Body of pancreas (tissue), 4 donors: ENCODE measurements at regions not wholly inside any gene's neighbourhood (a gene's known extent, or its start where the extent isn't known, plus 50 kb on each side); places are given as distances from the start of the nearest gene placed in this dataset.

Experiments used
- ATAC-seq: fragments of 150-250 bp; one replicate; pipeline ENCODE4 v1.9.1; 2016
- DNase-seq, 4 donors: peaks; one replicate each; pipeline ENCODE4 v3.0.0-alpha.2; 2019
- H3K27ac ChIP-seq, 4 donors: fragments of 200-600 bp; sonication (generic); 1 replicate in 3 of 4; 2 replicates in 1 of 4; pipeline versions ENCODE4 v1.5.1 to v1.6.1; 2016 to 2019; ENCODE audit warnings: mild to moderate bottlenecking in 1 of 4, mixed read lengths in 1 of 4, moderate library complexity in 1 of 4
- H3K27me3 ChIP-seq, 2 donors: fragments of 200-600 bp; sonication (generic); one replicate each; pipeline ENCODE4 v1.6.0; 2016; ENCODE audit warnings: mild to moderate bottlenecking in 1 of 2
- H3K36me3 ChIP-seq, 2 donors: fragments of 200-600 bp; sonication (generic); replicated peaks in 1 of 2; 2 replicates each; pipeline ENCODE4 v1.5.1; 2016; ENCODE audit warnings: low read depth in 2 of 2; ENCODE audit not compliant: insufficient read depth in 1 of 2
- H3K4me1 ChIP-seq: fragments of 200-600 bp; sonication (generic); one replicate; pipeline ENCODE4 v1.6.0; 2016
- H3K4me3 ChIP-seq, 2 donors: fragments of 200-600 bp; sonication (generic); 1 replicate in 1 of 2; 2 replicates in 1 of 2; pipeline ENCODE4 v1.5.1; 2016 to 2019
- H3K9me3 ChIP-seq, 3 donors: fragments of 200-600 bp; sonication (generic); 1 replicate in 2 of 3; 2 replicates in 1 of 3; pipeline ENCODE4 v1.5.1; 2016
- POLR2A ChIP-seq, 3 donors: fragments of 450-650 bp; IDR thresholded peaks; one replicate each; pipeline ENCODE4 v1.6.1; 2016; ENCODE audit warnings: antibody characterized with exemption in 3 of 3, mild to moderate bottlenecking in 2 of 3
- WGBS, 2 donors: methylation state at CpG; one replicate each; pipeline ENCODE4 v1.1.5; 2017; 5-methylcytosine and 5-hydroxymethylcytosine counted together
- intact Hi-C: fragments of 100-400 bp; cut with DNase I; formaldehyde crosslinking; loops from one replicate; pipeline ENCODE4 v1.15.1; 2023
- TF ChIP-seq, protein P1 (sequence below), 7 experiments: fragments of 450-650 bp in 4 of 7; fragments of 200-600 bp in 3 of 7; sonication (generic) in 3 of 7; IDR thresholded peaks; one replicate each; pipeline ENCODE4 v1.5.1; 2016 to 2019; ENCODE audit warnings: antibody characterized with exemption in 7 of 7

DNA sequence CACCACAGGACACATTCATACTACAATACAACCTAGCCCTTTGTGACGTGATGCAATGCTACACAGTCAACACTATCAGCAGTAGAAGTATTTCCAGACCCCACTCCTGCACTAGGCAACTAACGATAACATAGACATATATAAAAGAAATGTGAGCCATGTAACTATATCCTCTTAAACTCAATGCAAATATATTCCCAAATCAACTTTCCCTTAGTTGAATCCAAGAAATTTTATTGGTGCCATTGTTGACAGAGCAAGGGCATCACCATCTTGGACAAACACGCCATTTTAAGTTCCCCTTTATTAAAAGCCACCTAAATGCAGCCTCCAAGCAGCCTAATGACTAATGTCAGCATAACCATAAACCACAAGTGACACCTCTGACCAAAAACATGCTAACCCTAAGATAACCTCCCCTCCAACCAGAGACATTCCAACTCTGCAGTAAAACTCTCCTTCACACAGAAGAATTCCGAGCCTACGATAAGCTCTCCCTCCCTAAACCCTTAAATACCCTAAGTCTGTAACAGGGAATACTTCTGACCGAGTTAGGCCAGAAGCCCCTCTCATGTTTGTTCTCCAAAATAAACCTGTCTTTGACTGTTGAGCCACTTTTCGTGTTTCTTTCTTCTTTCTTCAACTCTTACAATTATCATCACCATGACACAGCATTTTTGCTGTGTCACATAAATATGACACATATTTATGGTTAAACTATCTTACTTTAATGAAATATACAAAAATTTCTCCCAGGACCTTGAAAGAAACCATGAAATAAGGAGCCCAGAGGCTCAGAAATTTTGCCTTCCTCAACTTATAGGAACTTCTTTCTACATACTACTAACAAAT is 1497.8 kb downstream of the EFNA5 start:
- Histone ChIP-seq H3K27me3 (no peaks in the 10 kb centered on the region), H3K4me3 (no peak overlapping the region), H3K27ac (no peak overlapping the region), H3K4me1 (no peaks in the 10 kb centered on the region), H3K9me3 (no peaks in the 10 kb centered on the region), H3K36me3 (no peaks in the 10 kb centered on the region)
- DNase-seq = no peak
- no peak for ATAC-seq
- no peak for TF ChIP-seq POLR2A (IDR thresholded peaks at IDR 0.05)
- TF ChIP-seq, protein P1, sequence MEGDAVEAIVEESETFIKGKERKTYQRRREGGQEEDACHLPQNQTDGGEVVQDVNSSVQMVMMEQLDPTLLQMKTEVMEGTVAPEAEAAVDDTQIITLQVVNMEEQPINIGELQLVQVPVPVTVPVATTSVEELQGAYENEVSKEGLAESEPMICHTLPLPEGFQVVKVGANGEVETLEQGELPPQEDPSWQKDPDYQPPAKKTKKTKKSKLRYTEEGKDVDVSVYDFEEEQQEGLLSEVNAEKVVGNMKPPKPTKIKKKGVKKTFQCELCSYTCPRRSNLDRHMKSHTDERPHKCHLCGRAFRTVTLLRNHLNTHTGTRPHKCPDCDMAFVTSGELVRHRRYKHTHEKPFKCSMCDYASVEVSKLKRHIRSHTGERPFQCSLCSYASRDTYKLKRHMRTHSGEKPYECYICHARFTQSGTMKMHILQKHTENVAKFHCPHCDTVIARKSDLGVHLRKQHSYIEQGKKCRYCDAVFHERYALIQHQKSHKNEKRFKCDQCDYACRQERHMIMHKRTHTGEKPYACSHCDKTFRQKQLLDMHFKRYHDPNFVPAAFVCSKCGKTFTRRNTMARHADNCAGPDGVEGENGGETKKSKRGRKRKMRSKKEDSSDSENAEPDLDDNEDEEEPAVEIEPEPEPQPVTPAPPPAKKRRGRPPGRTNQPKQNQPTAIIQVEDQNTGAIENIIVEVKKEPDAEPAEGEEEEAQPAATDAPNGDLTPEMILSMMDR (IDR thresholded peaks at IDR 0.05) = no peak
- intact Hi-C loops = no loop called here
- 58 to 71% methylated on average over 7 of the region's 7 CpGs for WGBS, 2 donors

DNA sequence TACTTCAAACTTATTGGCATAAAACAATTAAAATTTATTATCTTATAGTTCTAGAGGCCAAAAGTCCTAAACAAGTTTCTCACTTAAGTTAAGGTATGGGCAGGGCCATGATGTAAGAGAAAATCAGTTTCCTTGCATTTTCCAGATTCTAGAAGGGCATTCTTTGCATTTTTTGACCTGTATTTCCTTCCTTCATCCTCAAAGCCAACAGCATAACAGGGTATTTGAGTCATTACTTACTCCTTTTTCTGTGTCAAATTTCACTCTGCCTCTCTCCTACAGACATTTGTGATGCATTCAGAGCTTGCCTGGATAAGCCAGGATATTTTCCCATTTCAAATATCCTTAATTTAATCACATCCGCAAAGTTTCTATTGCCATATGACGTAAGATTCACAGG is 1499.0 kb downstream of the EFNA5 start:
- ATAC-seq (no peak), DNase-seq (no peak)
- Histone ChIP-seq H3K4me1 (no peaks in the 10 kb centered on the region), H3K27ac (no peak overlapping the region), H3K4me3 (no peak overlapping the region), H3K36me3 (no peaks in the 10 kb centered on the region), H3K27me3 (no peaks in the 10 kb centered on the region), H3K9me3 (no peaks in the 10 kb centered on the region)
- intact Hi-C loops = no loop called here
- WGBS, 2 donors = 80 to 93% methylated on average over 2 of the region's 2 CpGs
- TF ChIP-seq, protein P1 (IDR thresholded peaks at IDR 0.05) = no peak
- no peak for TF ChIP-seq POLR2A (IDR thresholded peaks at IDR 0.05)

DNA sequence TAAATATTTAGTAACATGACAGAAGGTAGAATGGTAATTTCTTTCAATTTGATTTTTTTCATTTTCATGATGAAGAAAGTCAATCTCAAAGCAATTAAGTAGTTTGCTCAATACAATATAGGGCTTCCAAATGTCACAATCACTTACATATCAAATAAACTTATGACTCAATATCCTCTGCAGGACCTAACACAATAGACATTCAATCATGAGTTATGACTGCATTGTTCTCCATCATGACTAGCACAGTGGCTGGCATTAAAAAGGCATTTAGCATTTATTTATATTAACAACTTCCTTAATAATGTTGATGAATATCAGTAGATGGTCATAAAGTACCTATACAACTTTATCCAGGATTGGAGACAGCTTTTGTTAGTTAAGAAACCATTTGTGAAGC is 1499.6 kb downstream of the EFNA5 start:
- Histone ChIP-seq H3K27me3 (no peaks in the 10 kb centered on the region), H3K36me3 (no peaks in the 10 kb centered on the region), H3K27ac (no peak overlapping the region), H3K4me3 (no peak overlapping the region), H3K9me3 (no peaks in the 10 kb centered on the region), H3K4me1 (no peaks in the 10 kb centered on the region)
- DNase-seq (no peak), ATAC-seq (no peak)
- TF ChIP-seq, protein P1 (IDR thresholded peaks at IDR 0.05) = no peak
- TF ChIP-seq POLR2A (IDR thresholded peaks at IDR 0.05) = no peak
- intact Hi-C loops = no loop called here

DNA sequence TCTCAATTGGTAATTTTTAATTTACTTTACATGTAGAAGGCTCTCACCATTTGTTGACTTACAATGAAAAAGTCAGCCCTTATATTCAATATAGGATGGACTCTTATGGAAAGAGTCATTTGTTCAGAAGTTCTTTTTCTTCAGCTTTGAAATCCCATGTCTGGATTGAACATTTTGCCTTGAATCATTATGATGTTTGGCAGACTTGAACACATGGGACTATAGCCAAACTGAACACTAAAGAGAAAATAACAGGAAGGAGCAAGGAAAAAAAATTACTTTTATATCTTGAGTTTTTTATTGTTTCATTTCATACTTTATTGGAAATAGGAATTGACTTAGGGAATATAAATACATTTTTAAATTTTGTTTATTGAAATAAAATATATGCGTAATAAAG is 1503.0 kb downstream of the EFNA5 start:
- Histone ChIP-seq H3K27me3 (no peaks in the 10 kb centered on the region), H3K4me3 (no peak overlapping the region), H3K4me1 (no peaks in the 10 kb centered on the region), H3K36me3 (no peaks in the 10 kb centered on the region), H3K27ac (no peak overlapping the region), H3K9me3 (no peaks in the 10 kb centered on the region)
- WGBS, 2 donors = 67 to 83% methylated on average over 1 of the region's 1 CpG
- no peak for DNase-seq
- TF ChIP-seq, protein P1 (IDR thresholded peaks at IDR 0.05) = no peak
- TF ChIP-seq POLR2A (IDR thresholded peaks at IDR 0.05) = no peak
- intact Hi-C loops = no loop called here
- no peak for ATAC-seq

DNA sequence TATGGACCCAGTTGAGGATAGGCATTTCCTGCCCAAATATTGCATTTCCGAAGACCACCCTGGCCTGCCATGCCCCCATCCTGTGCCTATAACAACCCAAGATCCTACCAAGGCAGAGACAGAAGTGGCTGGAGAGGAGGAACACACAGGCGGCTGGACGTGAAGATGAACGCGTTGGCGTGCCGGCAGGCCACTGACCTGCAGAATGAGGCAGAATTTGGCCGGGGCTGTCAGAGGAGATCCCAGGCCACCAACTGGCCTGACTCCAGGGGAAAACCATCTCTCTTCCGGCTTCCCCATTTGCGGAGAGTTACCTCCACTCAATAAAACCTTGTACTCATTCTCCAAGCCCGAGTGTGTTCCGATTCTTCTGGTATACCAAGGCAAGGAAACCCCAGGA is 1507.5 kb downstream of the EFNA5 start:
- no peaks in the 10 kb centered on the region for H3K9me3 ChIP-seq
- no peak overlapping the region for H3K4me3 ChIP-seq
- DNase-seq (no peak), ATAC-seq (no peak)
- H3K36me3 ChIP-seq = no peaks in the 10 kb centered on the region
- no peak overlapping the region for H3K27ac ChIP-seq
- TF ChIP-seq, protein P1 (IDR thresholded peaks at IDR 0.05) = no peak
- no peak for TF ChIP-seq POLR2A (IDR thresholded peaks at IDR 0.05)
- no peaks in the 10 kb centered on the region for H3K27me3 ChIP-seq
- no peaks in the 10 kb centered on the region for H3K4me1 ChIP-seq
- WGBS, 2 donors = 81 to 83% methylated on average over 12 of the region's 12 CpGs
- intact Hi-C loops = no loop called here
